Trophoblast cell (in vitro differentiated cells and primary cell): ENCODE measurements at regions not wholly inside any gene's neighbourhood (a gene's known extent, or its start where the extent isn't known, plus 50 kb on each side); places are given as distances from the start of the nearest gene placed in this dataset.

ENCODE experiments used
- DNase-seq, 2 donors: peaks; one replicate each; pipeline ENCODE4 v3.0.0-alpha.2; 2016
- H2AFZ ChIP-seq: 2 replicates; pipeline ENCODE4 v1.6.1; 2013; ENCODE audit warnings: low read length, moderate library complexity, mild to moderate bottlenecking; ENCODE audit not compliant: insufficient read depth, poor library complexity
- H2AK5ac ChIP-seq: 2 replicates; pipeline ENCODE4 v1.6.1; 2013; ENCODE audit warnings: mild to moderate bottlenecking, low read length
- H2BK120ac ChIP-seq: 2 replicates; pipeline ENCODE4 v1.6.1; 2013; ENCODE audit warnings: low read length, mild to moderate bottlenecking, moderate library complexity; ENCODE audit not compliant: insufficient read depth, poor library complexity
- H2BK12ac ChIP-seq: 2 replicates; pipeline ENCODE4 v1.6.1; 2013; ENCODE audit warnings: mild to moderate bottlenecking, low read length, moderate library complexity
- H2BK5ac ChIP-seq: 2 replicates; pipeline ENCODE4 v1.6.1; 2013; ENCODE audit warnings: low read length, low read depth, moderate library complexity, mild to moderate bottlenecking; ENCODE audit not compliant: poor library complexity
- H3K14ac ChIP-seq: 2 replicates; pipeline ENCODE4 v1.6.1; 2013; ENCODE audit warnings: mild to moderate bottlenecking, low read length
- H3K18ac ChIP-seq: 2 replicates; pipeline ENCODE4 v1.6.1; 2013; ENCODE audit warnings: mild to moderate bottlenecking, low read length
- H3K23ac ChIP-seq: 2 replicates; pipeline ENCODE4 v1.6.1; 2013; ENCODE audit warnings: low read length
- H3K27ac ChIP-seq: 2 replicates; pipeline ENCODE4 v1.5.1; 2013; ENCODE audit warnings: low read depth, mild to moderate bottlenecking, inconsistent platforms, low read length, moderate library complexity
- H3K27me3 ChIP-seq: 2 replicates; pipeline ENCODE4 v1.6.1; 2013; ENCODE audit warnings: inconsistent platforms, mild to moderate bottlenecking, low read length, moderate library complexity; ENCODE audit not compliant: insufficient read depth
- H3K36me3 ChIP-seq, 2 experiments: 1 replicate in 1 of 2; 2 replicates in 1 of 2; pipeline ENCODE4 v1.6.1; 2013; ENCODE audit warnings: low read length in 2 of 2, mild to moderate bottlenecking in 2 of 2, moderate library complexity in 1 of 2; ENCODE audit not compliant: insufficient read depth in 2 of 2, control insufficient read depth in 1 of 2
- H3K4ac ChIP-seq: 2 replicates; pipeline ENCODE4 v1.6.1; 2013; ENCODE audit warnings: low read depth, mild to moderate bottlenecking, low read length, moderate library complexity
- H3K4me1 ChIP-seq, 2 experiments: 1 replicate in 1 of 2; 2 replicates in 1 of 2; pipeline ENCODE4 v1.6.1; 2013; ENCODE audit warnings: low read length in 2 of 2, mild to moderate bottlenecking in 2 of 2, moderate library complexity in 1 of 2; ENCODE audit not compliant: insufficient read depth in 2 of 2, control insufficient read depth in 1 of 2
- H3K4me2 ChIP-seq: 2 replicates; pipeline ENCODE4 v1.6.1; 2013; ENCODE audit warnings: inconsistent platforms, mild to moderate bottlenecking, low read length, moderate library complexity
- H3K4me3 ChIP-seq: 2 replicates; pipeline ENCODE4 v1.5.1; 2013; ENCODE audit warnings: mild to moderate bottlenecking, low read depth, low read length, inconsistent platforms
- H3K79me1 ChIP-seq: one replicate; pipeline ENCODE4 v1.6.1; 2013; ENCODE audit warnings: low read length
- H3K79me2 ChIP-seq: 2 replicates; pipeline ENCODE4 v1.6.1; 2013; ENCODE audit warnings: low read length, mild to moderate bottlenecking; ENCODE audit not compliant: control insufficient read depth, insufficient read depth, poor library complexity
- H3K9ac ChIP-seq: 2 replicates; pipeline ENCODE4 v1.6.1; 2013; ENCODE audit warnings: mild to moderate bottlenecking, low read length
- H3K9me3 ChIP-seq: 2 replicates; pipeline ENCODE4 v1.6.1; 2013; ENCODE audit warnings: low read depth, mild to moderate bottlenecking, control low read depth, inconsistent platforms, low read length; ENCODE audit not compliant: insufficient read depth
- H4K12ac ChIP-seq: 2 replicates; pipeline ENCODE4 v1.6.1; 2013; ENCODE audit warnings: low read depth, mild to moderate bottlenecking, low read length, moderate library complexity
- H4K8ac ChIP-seq: 2 replicates; pipeline ENCODE4 v1.6.1; 2013; ENCODE audit warnings: low read depth, mild to moderate bottlenecking, low read length, moderate library complexity
- H4K91ac ChIP-seq: one replicate; pipeline ENCODE4 v1.6.1; 2013; ENCODE audit warnings: low read depth, mild to moderate bottlenecking, low read length, moderate library complexity
- WGBS: extraction: QIAGEN DNeasy Blood & Tissue Kit; methylation state at CpG from one replicate; pipeline ENCODE4 v1.1.7; 2013; ENCODE audit warnings: missing lambda C conversion rate; ENCODE audit not compliant: insufficient read length, insufficient coverage; ENCODE audit errors: extremely low coverage; 5-methylcytosine and 5-hydroxymethylcytosine counted together

- Histone ChIP-seq H4K91ac (no peak overlapping the region), H2BK12ac (no peak overlapping the region), H4K12ac (no peak overlapping the region), H3K4me2 (no peak overlapping the region), H3K9me3 (no peaks in the 10 kb centered on the region), H3K79me1 (no peaks in the 10 kb centered on the region), H3K4ac (no peak overlapping the region), H3K79me2 (no peaks in the 10 kb centered on the region), H3K23ac (no peak overlapping the region), H3K4me3 (no peak overlapping the region), H3K36me3 (no peaks in the 10 kb centered on the region), H3K9ac (no peak overlapping the region), H2AK5ac (no peak overlapping the region), H2AFZ (no peak overlapping the region), H3K4me1 (no peaks in the 10 kb centered on the region), H2BK5ac (no peak overlapping the region), H4K8ac (no peak overlapping the region), H2BK120ac (no peak overlapping the region), H3K27ac (no peak overlapping the region), H3K14ac (no peak overlapping the region), H3K18ac (no peak overlapping the region), H3K27me3 (no peaks in the 10 kb centered on the region)
- DNase-seq, result peak in 1 of 2 donors; percentile 3
- no CpG with 5 or more reads among the region's 7 CpGs for WGBS
Observed at GRCh38 chrX:13933851-13934250, 95.8 kb downstream of the GEMIN8 start.

GRCh38 chrX:13933352-13933751, 96.3 kb downstream of the GEMIN8 start:
- Histone ChIP-seq H2BK120ac (no peak overlapping the region), H3K36me3 (no peaks in the 10 kb centered on the region), H3K27me3 (no peaks in the 10 kb centered on the region), H3K14ac (no peak overlapping the region), H3K79me2 (no peaks in the 10 kb centered on the region), H2BK5ac (no peak overlapping the region), H3K4me1 (no peaks in the 10 kb centered on the region), H4K12ac (no peak overlapping the region), H3K79me1 (no peaks in the 10 kb centered on the region), H2AFZ (no peak overlapping the region), H3K4me2 (no peak overlapping the region), H4K91ac (no peak overlapping the region), H3K18ac (no peak overlapping the region), H3K4me3 (no peak overlapping the region), H2BK12ac (no peak overlapping the region), H3K9ac (no peak overlapping the region), H3K27ac (no peak overlapping the region), H2AK5ac (no peak overlapping the region), H3K23ac (no peak overlapping the region), H3K9me3 (no peaks in the 10 kb centered on the region), H3K4ac (no peak overlapping the region), H4K8ac (no peak overlapping the region)
- no CpG with 5 or more reads among the region's 3 CpGs for WGBS
- no peak for DNase-seq

- H3K9me3 ChIP-seq, result no peaks in the 10 kb centered on the region
- H4K8ac ChIP-seq, result no peak overlapping the region
- H3K27me3 ChIP-seq, result no peaks in the 10 kb centered on the region
- no peak overlapping the region for H2BK120ac ChIP-seq
- no peaks in the 10 kb centered on the region for H3K79me1 ChIP-seq
- H3K9ac ChIP-seq, result no peak overlapping the region
- H3K23ac ChIP-seq, result no peak overlapping the region
- no peak overlapping the region for H3K4ac ChIP-seq
- H4K91ac ChIP-seq, result no peak overlapping the region
- no peak overlapping the region for H3K4me2 ChIP-seq
- H4K12ac ChIP-seq, result no peak overlapping the region
- no peak overlapping the region for H3K4me3 ChIP-seq
- no peak for DNase-seq
- H2BK5ac ChIP-seq, result no peak overlapping the region
- H2BK12ac ChIP-seq, result no peak overlapping the region
- H3K14ac ChIP-seq, result no peak overlapping the region
- no peaks in the 10 kb centered on the region for H3K4me1 ChIP-seq
- no peaks in the 10 kb centered on the region for H3K79me2 ChIP-seq
- H2AK5ac ChIP-seq, result no peak overlapping the region
- H2AFZ ChIP-seq, result no peak overlapping the region
- H3K27ac ChIP-seq, result no peak overlapping the region
- H3K18ac ChIP-seq, result no peak overlapping the region
- H3K36me3 ChIP-seq, result no peaks in the 10 kb centered on the region
Observed at GRCh38 chrX:13932416-13932815, 97.3 kb downstream of the GEMIN8 start.

- no peak for DNase-seq
- Histone ChIP-seq H2AK5ac (no peak overlapping the region), H3K36me3 (no peaks in the 10 kb centered on the region), H3K23ac (no peak overlapping the region), H4K91ac (no peak overlapping the region), H2BK12ac (no peak overlapping the region), H3K79me2 (no peaks in the 10 kb centered on the region), H3K4me3 (no peak overlapping the region), H2BK5ac (no peak overlapping the region), H3K27ac (no peak overlapping the region), H2AFZ (no peak overlapping the region), H3K79me1 (no peaks in the 10 kb centered on the region), H3K4me1 (no peaks in the 10 kb centered on the region), H3K4me2 (no peak overlapping the region), H3K4ac (no peak overlapping the region), H4K12ac (no peak overlapping the region), H3K18ac (no peak overlapping the region), H3K9me3 (no peaks in the 10 kb centered on the region), H3K9ac (no peak overlapping the region), H3K14ac (no peak overlapping the region), H3K27me3 (no peaks in the 10 kb centered on the region), H4K8ac (no peak overlapping the region), H2BK120ac (no peak overlapping the region)
- WGBS, result no CpG with 5 or more reads among the region's 2 CpGs
Observed at GRCh38 chrX:13927175-13927574, 102.5 kb downstream of the GEMIN8 start.
